SK-N-MC (cell line): ENCODE measurements at regions not wholly inside any gene's neighbourhood (a gene's known extent, or its start where the extent isn't known, plus 50 kb on each side); places are given as distances from the start of the nearest gene placed in this dataset.

Experiments
- FOXP2 ChIP-seq: optimal IDR thresholded peaks from 2 replicates; pipeline ENCODE3; 2011; ENCODE audit warnings: mild to moderate bottlenecking, moderate library complexity; ENCODE audit not compliant: insufficient read depth; ENCODE audit errors: extremely low read length, control extremely low read depth
- POLR2AphosphoS5 ChIP-seq: IDR thresholded peaks from 2 replicates; pipeline ENCODE4 v1.6.1; 2012; ENCODE audit warnings: mild to moderate bottlenecking, low read depth, low read length, borderline replicate concordance

DNA sequence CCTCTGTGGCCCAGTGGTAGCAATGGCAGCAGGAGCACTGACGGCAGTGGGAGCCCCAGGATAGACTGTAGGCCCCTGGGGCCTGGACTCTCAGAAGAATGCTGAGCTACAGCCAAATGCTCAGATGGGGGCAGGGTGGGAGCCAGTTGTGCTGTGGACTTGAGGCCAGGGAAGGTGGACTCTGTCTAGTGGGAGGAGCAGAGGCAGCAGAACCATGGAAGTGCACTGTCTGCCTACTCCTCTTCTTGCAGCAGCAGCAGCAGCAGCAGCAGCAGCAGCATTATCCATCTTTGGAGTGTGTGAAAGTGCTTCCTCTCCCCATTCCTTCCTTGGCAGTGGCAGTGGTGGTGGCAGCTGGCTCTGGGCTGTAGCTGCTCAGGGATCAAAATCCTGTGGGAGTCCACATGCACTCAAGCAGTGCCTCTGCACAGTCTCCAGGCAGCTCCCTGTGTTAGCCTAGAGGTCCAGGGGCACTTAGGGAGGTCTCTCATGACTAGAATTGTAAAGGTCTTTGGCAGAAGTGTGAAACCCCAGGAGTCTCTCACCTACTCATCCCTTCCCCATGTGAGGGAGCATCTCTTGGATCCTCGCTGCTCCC lies 917.9 kb upstream of the B3GALT2 start:
- no peak for TF ChIP-seq POLR2AphosphoS5
- TF ChIP-seq FOXP2, result no peak
